GM13977 (cell line): ENCODE measurements at regions not wholly inside any gene's neighbourhood (a gene's known extent, or its start where the extent isn't known, plus 50 kb on each side); places are given as distances from the start of the nearest gene placed in this dataset.
"Not testable (repeated sequence)": the region's sequence is repeated elsewhere in the genome, so short reads cannot be mapped to it uniquely, and the experiment has no call there.

Source experiments
- DNase-seq: peaks from one replicate; pipeline ENCODE4 v3.0.0; 2012; ENCODE audit warnings: low spot score
- in situ Hi-C: fragments of 300-500 bp; cut with MboI; formaldehyde crosslinking; loops from one replicate; pipeline ENCODE4 v1.12.0; 2022; ENCODE audit warnings: low sequenced_read_pairs, low pct_unique_long_range_greater_than_20kb, mixed read lengths, inconsistent platforms; ENCODE audit not compliant: unreplicated experiment
- TF ChIP-seq, protein P1 (sequence below): IDR thresholded peaks from 2 replicates; pipeline ENCODE4 v1.5.1; 2012; ENCODE audit warnings: mild to moderate bottlenecking, control low read depth; ENCODE audit not compliant: insufficient read depth; ENCODE audit errors: extremely low read depth, missing control alignments

DNA sequence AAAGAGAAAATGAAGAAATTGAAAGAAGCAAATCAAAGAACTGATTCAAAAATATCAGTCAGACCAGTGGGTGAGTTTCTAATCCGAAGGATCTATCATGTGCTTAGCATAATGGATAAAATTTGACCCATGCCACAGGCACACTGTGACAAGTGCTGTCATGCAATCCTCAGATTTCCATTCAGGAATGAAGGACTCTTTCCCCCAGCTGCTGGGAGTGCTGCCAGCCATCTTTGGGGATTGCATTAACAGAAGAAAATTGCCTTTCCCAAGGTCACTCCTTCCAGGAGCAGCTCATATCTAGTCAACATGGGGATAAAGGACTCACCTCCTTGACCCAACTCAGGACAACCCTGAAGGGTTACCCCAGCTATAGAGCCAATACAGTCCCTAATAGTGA, 316.7 kb upstream of the TBX18 start:
- DNase-seq = no peak
- in situ Hi-C loops = no loop called here
- TF ChIP-seq, protein P1, sequence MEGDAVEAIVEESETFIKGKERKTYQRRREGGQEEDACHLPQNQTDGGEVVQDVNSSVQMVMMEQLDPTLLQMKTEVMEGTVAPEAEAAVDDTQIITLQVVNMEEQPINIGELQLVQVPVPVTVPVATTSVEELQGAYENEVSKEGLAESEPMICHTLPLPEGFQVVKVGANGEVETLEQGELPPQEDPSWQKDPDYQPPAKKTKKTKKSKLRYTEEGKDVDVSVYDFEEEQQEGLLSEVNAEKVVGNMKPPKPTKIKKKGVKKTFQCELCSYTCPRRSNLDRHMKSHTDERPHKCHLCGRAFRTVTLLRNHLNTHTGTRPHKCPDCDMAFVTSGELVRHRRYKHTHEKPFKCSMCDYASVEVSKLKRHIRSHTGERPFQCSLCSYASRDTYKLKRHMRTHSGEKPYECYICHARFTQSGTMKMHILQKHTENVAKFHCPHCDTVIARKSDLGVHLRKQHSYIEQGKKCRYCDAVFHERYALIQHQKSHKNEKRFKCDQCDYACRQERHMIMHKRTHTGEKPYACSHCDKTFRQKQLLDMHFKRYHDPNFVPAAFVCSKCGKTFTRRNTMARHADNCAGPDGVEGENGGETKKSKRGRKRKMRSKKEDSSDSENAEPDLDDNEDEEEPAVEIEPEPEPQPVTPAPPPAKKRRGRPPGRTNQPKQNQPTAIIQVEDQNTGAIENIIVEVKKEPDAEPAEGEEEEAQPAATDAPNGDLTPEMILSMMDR = no peak

DNA sequence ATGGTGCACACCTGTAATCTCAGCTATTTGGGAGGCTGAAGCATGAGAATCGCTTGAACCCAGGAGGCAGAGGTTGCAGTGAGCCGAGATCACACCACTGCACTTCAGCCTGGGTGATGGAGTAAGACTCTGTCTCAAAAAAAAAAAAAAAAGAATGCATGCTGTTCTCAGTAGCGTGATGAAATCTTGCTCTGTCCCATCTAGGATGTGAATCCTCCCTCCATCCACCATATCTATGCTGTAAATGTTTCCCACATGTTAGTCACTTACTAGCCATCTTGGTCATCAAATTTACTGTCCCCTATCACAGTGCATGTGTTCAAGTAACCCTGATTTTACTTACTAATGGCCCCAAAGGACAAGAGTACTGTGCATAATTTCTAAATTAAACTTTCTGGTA, 315.4 kb upstream of the TBX18 start:
- no peak for DNase-seq
- in situ Hi-C loops = no loop called here
- TF ChIP-seq, protein P1 = no peak

DNA sequence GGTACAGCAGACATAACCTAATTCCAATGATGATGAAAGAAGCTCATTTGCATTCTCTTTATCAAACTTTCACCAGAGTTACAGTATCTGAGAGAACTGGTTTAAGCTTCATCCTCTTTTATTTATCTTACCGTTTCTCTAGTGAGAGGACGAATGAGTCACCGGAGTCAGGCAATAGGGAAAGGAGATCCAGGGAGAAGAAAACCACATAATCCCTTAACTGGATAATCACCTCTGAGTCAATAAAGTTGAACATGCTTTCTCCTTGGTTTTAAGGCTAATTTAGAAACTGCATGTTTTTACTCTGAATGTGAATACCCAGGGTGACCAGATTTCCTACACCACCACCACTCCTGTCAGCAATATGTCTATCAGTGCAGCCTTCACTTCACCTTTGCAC, 313.7 kb upstream of the TBX18 start:
- in situ Hi-C loops = no loop called here
- no peak for DNase-seq

DNA sequence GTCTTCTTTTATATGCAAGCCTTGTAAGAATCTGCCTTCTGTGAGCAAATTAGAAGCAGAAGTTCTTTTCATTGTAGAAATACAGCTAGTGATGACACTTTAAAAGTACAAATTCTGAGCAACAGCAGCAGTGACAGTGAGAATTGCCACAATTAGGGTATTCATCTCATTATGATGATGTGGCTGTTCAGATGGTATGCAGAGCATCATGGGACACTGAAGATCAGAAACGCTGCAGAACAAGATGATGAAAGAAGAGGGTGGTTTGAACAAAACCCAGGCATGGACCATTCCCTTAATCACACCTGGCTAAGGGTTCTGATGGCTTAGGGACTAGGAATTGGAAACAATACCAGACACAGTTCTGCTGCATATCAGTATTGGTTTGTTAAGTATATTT, 312.7 kb upstream of the TBX18 start:
- TF ChIP-seq, protein P1 = no peak
- DNase-seq = no peak
- in situ Hi-C loops = no loop called here

More for the DNA sequence above, 313.7 kb upstream of the TBX18 start:
- TF ChIP-seq, protein P1 = no peak

DNA sequence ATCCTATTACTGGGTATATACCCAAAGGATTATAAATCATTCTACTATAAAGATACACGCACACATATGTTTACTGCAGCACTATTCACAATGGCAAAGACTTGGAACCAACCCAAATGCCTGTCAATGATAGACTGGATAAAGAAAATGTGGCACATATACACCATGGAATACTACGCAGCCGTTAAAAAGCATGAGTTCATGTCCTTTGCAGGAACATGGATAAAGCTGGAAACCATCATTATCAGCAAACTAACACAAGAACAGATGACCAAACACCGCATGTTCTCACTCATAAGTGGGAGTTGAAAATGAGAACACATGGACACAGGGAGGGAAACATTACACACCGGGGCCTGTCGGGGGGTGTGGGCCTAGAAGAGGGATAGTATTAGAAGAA, 307.4 kb upstream of the TBX18 start:
- DNase-seq, in situ Hi-C loops: not testable (repeated sequence)

DNA sequence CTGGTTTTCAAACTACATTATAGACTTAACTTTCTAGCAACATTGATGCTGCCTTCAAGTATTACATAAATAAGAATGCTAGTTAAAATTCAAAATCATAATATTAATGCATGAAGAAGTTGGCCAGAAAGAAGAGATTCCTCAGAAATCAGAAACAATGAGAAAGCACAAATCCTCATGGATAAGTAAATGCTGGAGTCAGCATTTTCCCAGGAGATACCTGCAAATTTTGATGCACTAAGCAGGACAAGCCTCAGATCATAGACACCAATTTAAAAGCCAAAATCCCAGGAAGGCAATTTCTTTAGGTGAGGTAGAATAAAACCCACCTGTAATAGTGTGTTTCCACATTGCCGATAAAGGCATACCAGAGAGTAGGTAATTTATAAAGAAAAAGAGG, 305.2 kb upstream of the TBX18 start:
- in situ Hi-C loops = no loop called here
- no peak for DNase-seq
- TF ChIP-seq, protein P1 = no peak

DNA sequence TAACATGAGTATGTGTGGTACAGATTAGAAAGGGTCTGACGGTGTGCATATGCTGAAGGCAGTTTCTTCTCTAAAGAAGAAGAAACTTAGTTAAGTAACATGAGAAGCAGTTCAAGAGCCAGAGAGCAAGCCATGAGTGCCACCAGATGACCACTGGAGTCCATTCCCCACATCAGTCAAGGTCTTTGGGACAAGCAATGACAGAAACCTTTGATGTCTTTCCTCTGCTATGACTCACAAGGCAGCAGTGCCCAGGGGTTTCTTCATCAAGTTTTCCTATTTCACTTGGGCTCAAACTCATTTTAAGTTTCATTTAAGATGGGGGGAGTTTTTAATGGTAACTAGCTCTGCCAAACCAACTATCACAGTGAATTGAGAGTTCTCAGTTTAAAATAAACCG, 303.8 kb upstream of the TBX18 start:
- in situ Hi-C loops = no loop called here
- no peak for DNase-seq
- TF ChIP-seq, protein P1 = no peak

DNA sequence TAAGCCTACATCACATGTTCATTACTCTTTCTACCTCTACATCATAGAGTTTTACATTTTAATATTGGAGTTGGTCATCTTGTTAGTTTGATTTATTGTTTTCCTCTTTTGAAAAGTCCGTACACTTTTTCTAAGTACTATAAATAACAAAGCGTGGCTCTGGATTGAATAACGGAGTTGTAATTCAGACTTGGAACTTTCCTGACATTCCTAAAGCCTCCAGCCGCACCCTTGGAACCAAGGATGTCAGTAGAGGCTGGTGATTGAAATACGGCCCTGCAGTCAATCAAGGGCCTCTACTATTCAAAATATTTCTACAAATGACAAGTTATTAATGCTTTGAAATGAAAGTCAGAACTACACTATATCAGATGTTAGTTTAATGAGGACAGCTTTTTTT, 301.9 kb upstream of the TBX18 start:
- no peak for DNase-seq
- TF ChIP-seq, protein P1 = no peak
- in situ Hi-C loops = no loop called here
